Lower lobe of right lung (tissue), 2 donors: ENCODE measurements at regions not wholly inside any gene's neighbourhood (a gene's known extent, or its start where the extent isn't known, plus 50 kb on each side); places are given as distances from the start of the nearest gene placed in this dataset.

ENCODE experiments used
- ATAC-seq, 2 donors: fragments of 200-7000 bp; cut with Tn5 transposase; one replicate each; pipeline ENCODE4 v1.9.1; 2020 to 2022; ENCODE audit warnings: mild to moderate bottlenecking in 2 of 2, moderate library complexity in 2 of 2
- DNase-seq: peaks from one replicate; pipeline ENCODE4 v3.0.0-alpha.2; 2020
- H3K27ac ChIP-seq: fragments of 200-600 bp; one replicate; pipeline ENCODE4 v1.8.0; 2022
- H3K27me3 ChIP-seq: fragments of 200-600 bp; one replicate; pipeline ENCODE4 v1.8.0; 2022; ENCODE audit warnings: low read depth
- H3K36me3 ChIP-seq: fragments of 200-600 bp; one replicate; pipeline ENCODE4 v1.8.0; 2022; ENCODE audit warnings: mild to moderate bottlenecking
- H3K4me1 ChIP-seq: fragments of 200-600 bp; one replicate; pipeline ENCODE4 v1.8.0; 2022
- H3K4me3 ChIP-seq: fragments of 200-600 bp; one replicate; pipeline ENCODE4 v1.8.0; 2022; ENCODE audit warnings: mild to moderate bottlenecking
- H3K9me3 ChIP-seq: fragments of 200-600 bp; one replicate; pipeline ENCODE4 v1.8.0; 2022
- intact Hi-C: fragments of 100-400 bp; cut with DNase I; formaldehyde crosslinking; loops from one replicate; pipeline ENCODE4 v1.11.0; 2022
- TF ChIP-seq, protein P1 (sequence below): fragments of 200-600 bp; IDR thresholded peaks from one replicate; pipeline ENCODE4 v1.8.0; 2022; ENCODE audit warnings: antibody characterized with exemption, mild to moderate bottlenecking
- donor health status: DM: no; HTN: yes; CAD: no; lungs with severe emphysema.

GRCh38 chr4:43567644-43568043 lies 675.1 kb downstream of the GRXCR1 start:
- Histone ChIP-seq H3K27me3 (no peaks in the 10 kb centered on the region), H3K9me3 (no peaks in the 10 kb centered on the region), H3K4me3 (no peak overlapping the region), H3K27ac (no peak overlapping the region), H3K36me3 (no peaks in the 10 kb centered on the region), H3K4me1 (no peaks in the 10 kb centered on the region)
- DNase-seq: no peak
- ATAC-seq: no peak
- TF ChIP-seq, protein P1, sequence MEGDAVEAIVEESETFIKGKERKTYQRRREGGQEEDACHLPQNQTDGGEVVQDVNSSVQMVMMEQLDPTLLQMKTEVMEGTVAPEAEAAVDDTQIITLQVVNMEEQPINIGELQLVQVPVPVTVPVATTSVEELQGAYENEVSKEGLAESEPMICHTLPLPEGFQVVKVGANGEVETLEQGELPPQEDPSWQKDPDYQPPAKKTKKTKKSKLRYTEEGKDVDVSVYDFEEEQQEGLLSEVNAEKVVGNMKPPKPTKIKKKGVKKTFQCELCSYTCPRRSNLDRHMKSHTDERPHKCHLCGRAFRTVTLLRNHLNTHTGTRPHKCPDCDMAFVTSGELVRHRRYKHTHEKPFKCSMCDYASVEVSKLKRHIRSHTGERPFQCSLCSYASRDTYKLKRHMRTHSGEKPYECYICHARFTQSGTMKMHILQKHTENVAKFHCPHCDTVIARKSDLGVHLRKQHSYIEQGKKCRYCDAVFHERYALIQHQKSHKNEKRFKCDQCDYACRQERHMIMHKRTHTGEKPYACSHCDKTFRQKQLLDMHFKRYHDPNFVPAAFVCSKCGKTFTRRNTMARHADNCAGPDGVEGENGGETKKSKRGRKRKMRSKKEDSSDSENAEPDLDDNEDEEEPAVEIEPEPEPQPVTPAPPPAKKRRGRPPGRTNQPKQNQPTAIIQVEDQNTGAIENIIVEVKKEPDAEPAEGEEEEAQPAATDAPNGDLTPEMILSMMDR: no peak
- intact Hi-C loops: no loop called here

DNA sequence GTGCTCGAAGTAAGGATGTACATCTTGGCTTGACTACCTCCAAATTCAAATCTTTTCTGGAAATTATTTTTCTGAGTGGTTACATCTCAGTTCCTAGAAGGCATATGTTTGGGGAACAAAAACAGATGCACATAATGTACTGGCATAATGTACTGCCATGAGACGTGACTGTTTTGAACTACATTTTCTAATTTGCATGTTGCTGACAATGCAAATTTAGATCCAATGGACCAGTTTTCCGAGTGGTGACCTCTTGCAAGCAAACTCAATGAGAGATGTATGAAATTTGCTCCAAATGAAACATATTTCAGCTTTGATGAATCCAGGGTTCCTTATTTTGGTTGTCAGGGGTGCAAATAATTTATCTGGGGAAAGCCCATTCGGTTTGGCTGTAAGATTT lies 694.3 kb downstream of the GRXCR1 start:
- no peak for ATAC-seq
- no peak overlapping the region for H3K27ac ChIP-seq

DNA sequence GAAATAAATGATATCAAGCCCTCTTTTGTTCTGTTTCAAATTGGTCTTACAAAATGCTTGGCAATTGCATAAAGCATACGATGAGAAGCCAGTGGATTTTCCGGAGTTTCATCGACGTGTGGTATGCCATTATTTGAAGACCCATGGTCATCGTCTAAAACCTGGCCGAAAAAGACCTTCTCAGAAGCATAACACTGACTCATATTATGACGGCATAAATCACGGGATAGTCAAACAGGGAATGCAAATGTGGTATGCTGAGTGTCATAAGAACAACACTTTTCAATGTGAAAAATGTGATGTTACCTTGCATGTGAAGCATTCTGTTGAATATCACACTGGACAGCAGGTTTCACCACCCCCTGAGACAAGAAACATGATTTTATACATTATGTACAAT lies 695.2 kb downstream of the GRXCR1 start:
- TF ChIP-seq, protein P1: no peak
- Histone ChIP-seq H3K4me3 (no peak overlapping the region), H3K27ac (no peak overlapping the region), H3K27me3 (no peaks in the 10 kb centered on the region), H3K4me1 (no peaks in the 10 kb centered on the region), H3K9me3 (no peaks in the 10 kb centered on the region), H3K36me3 (no peaks in the 10 kb centered on the region)
- intact Hi-C loops: no loop called here
- ATAC-seq (no peak), DNase-seq (no peak)

More for the DNA sequence above, 694.3 kb downstream of the GRXCR1 start:
- H3K4me1 ChIP-seq: no peaks in the 10 kb centered on the region
- TF ChIP-seq, protein P1: no peak
- H3K36me3 ChIP-seq: no peaks in the 10 kb centered on the region
- DNase-seq: no peak
- no peaks in the 10 kb centered on the region for H3K9me3 ChIP-seq
- intact Hi-C loops: no loop called here
- no peaks in the 10 kb centered on the region for H3K27me3 ChIP-seq
- no peak overlapping the region for H3K4me3 ChIP-seq

DNA sequence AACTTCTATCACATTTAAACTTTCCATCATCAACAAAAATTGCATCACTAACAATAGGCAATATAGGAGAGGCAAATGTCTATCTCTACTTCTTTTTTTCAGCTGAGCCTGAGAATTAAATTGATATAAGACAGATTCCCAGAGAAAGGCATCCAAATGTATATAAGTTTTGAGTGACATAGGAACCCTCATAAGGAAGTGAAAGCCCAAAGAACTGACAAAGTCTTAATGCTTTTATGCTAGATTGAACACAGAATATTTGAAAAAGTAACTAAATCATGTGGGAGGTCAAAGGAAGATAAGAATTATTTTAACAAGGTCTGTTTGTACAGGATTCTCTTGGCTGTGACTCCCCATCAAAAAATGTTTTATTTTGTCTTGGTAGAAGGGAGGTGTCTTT lies 714.9 kb downstream of the GRXCR1 start:
- H3K27ac ChIP-seq: no peak overlapping the region
- TF ChIP-seq, protein P1: no peak
- DNase-seq (no peak), ATAC-seq (no peak)
- H3K36me3 ChIP-seq: no peaks in the 10 kb centered on the region
- H3K27me3 ChIP-seq: no peaks in the 10 kb centered on the region
- no peak overlapping the region for H3K4me3 ChIP-seq
- no peaks in the 10 kb centered on the region for H3K9me3 ChIP-seq
- intact Hi-C loops: no loop called here
- no peaks in the 10 kb centered on the region for H3K4me1 ChIP-seq

DNA sequence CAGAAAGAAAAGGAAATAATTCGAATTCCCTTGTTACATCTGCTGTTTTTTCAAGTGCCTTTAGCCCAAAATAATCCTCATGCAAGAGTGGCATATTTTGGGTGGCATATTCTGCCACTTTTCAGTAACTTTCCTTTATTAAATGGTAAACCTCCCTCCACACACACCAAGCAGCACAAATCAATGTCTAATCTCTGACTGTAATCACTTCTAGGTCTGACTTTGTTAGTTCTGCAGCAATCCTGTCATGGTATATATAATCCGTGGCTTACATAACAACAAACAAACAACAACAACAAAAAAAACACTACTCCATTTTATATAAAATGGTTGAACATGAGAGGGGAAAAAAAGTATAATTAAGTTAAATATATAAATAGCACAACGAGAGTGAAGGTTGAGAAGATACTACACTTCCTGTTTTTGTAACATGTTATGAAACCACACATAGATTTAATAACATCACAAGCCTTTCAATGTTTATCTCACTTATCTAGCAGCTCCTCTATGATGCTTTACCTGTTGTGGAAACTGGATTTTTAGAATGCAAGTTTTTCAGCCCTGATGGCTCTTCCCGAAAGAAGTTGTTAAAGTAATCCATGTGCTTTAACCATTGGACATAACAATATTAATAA lies 715.4 kb downstream of the GRXCR1 start:
- Histone ChIP-seq H3K4me1 (no peaks in the 10 kb centered on the region), H3K27me3 (no peaks in the 10 kb centered on the region), H3K4me3 (no peak overlapping the region), H3K9me3 (no peaks in the 10 kb centered on the region), H3K27ac (no peak overlapping the region), H3K36me3 (no peaks in the 10 kb centered on the region)
- DNase-seq: no peak
- intact Hi-C loops: no loop called here
- TF ChIP-seq, protein P1: no peak
- no peak for ATAC-seq
